Fibroblast of mammary gland (primary cell): ENCODE measurements at regions not wholly inside any gene's neighbourhood (a gene's known extent, or its start where the extent isn't known, plus 50 kb on each side); places are given as distances from the start of the nearest gene placed in this dataset.

Experiments used
- DNase-seq: peaks from one replicate; pipeline ENCODE4 v3.0.0-alpha.2; 2010; ENCODE audit warnings: low read depth
- H3K4me3 ChIP-seq: 2 replicates; pipeline ENCODE4 v1.5.1; 2011; ENCODE audit warnings: low read depth, mild to moderate bottlenecking, low read length, moderate library complexity; ENCODE audit not compliant: control insufficient read depth
- CTCF ChIP-seq: conservative IDR thresholded peaks from 2 replicates; pipeline ENCODE4 v1.5.1; 2011; ENCODE audit warnings: low read depth, low read length, inconsistent platforms; ENCODE audit not compliant: control insufficient read depth, insufficient read depth

- DNase-seq: no peak
- TF ChIP-seq CTCF: no peak
Observed at GRCh38 chr13:85216576-85216975, 582.6 kb downstream of the SLITRK6 start.

GRCh38 chr13:85212692-85213091 is 586.5 kb downstream of the SLITRK6 start:
- no peak overlapping the region for H3K4me3 ChIP-seq
- no peak for TF ChIP-seq CTCF
- no peak for DNase-seq

More at GRCh38 chr13:85216576-85216975, 582.6 kb downstream of the SLITRK6 start:
- H3K4me3 ChIP-seq: no peak overlapping the region

- DNase-seq: no peak
- no peak for TF ChIP-seq CTCF
- H3K4me3 ChIP-seq: no peak overlapping the region
Observed at GRCh38 chr13:85204668-85205344, 594.4 kb downstream of the SLITRK6 start.

- no peak for TF ChIP-seq CTCF
- DNase-seq: no peak
- H3K4me3 ChIP-seq: no peak overlapping the region
Observed at GRCh38 chr13:85197431-85197830, 601.8 kb downstream of the SLITRK6 start.

- no peak for TF ChIP-seq CTCF
- no peak overlapping the region for H3K4me3 ChIP-seq
- no peak for DNase-seq
Observed at GRCh38 chr13:85194482-85194881, 604.7 kb downstream of the SLITRK6 start.

- H3K4me3 ChIP-seq: no peak overlapping the region
- DNase-seq: no peak
- TF ChIP-seq CTCF: no peak
Observed at GRCh38 chr13:85191996-85192718, 607.1 kb downstream of the SLITRK6 start.
